Keratinocyte (primary cell): ENCODE measurements at regions not wholly inside any gene's neighbourhood (a gene's known extent, or its start where the extent isn't known, plus 50 kb on each side); places are given as distances from the start of the nearest gene placed in this dataset.

Source experiments
- DNase-seq: peaks from one replicate; pipeline ENCODE4 v3.0.0-alpha.2; 2011; ENCODE audit warnings: low read depth, missing footprints, low spot score
- FAIRE-seq: peaks from 2 replicates; lab custom pipeline; 2011; peaks lifted over from hg19 to GRCh38; lab: Jason Lieb, UNC
- H2AFZ ChIP-seq: 2 replicates; pipeline ENCODE4 v1.6.0; 2012; ENCODE audit warnings: low read length, control low read depth, inconsistent platforms; ENCODE audit not compliant: control insufficient read depth
- H3K27ac ChIP-seq: 2 replicates; pipeline ENCODE4 v1.5.1; 2011; ENCODE audit warnings: low read length; ENCODE audit not compliant: control insufficient read depth, insufficient read depth
- H3K27me3 ChIP-seq: 3 replicates; pipeline ENCODE4 v1.6.0; 2011; ENCODE audit warnings: low read length; ENCODE audit not compliant: control insufficient read depth, insufficient read depth; ENCODE audit errors: extremely low read depth
- H3K36me3 ChIP-seq, 2 experiments: 2 replicates in 1 of 2; 3 replicates in 1 of 2; pipeline ENCODE4 v1.5.1; 2011; ENCODE audit warnings: low read length in 2 of 2, mild to moderate bottlenecking in 1 of 2; ENCODE audit not compliant: control insufficient read depth in 2 of 2, insufficient read depth in 2 of 2; ENCODE audit errors: extremely low read depth in 1 of 2
- H3K4me1 ChIP-seq: 3 replicates; pipeline ENCODE4 v1.5.1; 2011; ENCODE audit warnings: low read length; ENCODE audit not compliant: control insufficient read depth, insufficient read depth; ENCODE audit errors: extremely low read depth
- H3K4me2 ChIP-seq: 3 replicates; pipeline ENCODE4 v1.6.0; 2011; ENCODE audit warnings: low read depth, low read length; ENCODE audit not compliant: control insufficient read depth, insufficient read depth; ENCODE audit errors: extremely low read depth
- H3K4me3 ChIP-seq, 3 experiments: fragments of 200-600 bp in 1 of 3; sonication (generic) in 1 of 3; 2 replicates in 2 of 3; 3 replicates in 1 of 3; pipeline ENCODE4 v1.5.1; 2011 to 2016; ENCODE audit warnings: low read length in 3 of 3, mild to moderate bottlenecking in 3 of 3, control low read depth in 2 of 3, inconsistent platforms in 1 of 3, low read depth in 1 of 3, mixed read lengths in 1 of 3, mixed run types in 1 of 3, moderate library complexity in 1 of 3; ENCODE audit not compliant: control insufficient read depth in 2 of 3, insufficient read depth in 2 of 3; ENCODE audit errors: extremely low read depth in 1 of 3
- H3K79me2 ChIP-seq: 2 replicates; pipeline ENCODE4 v1.6.0; 2012; ENCODE audit warnings: low read length; ENCODE audit not compliant: control insufficient read depth, insufficient read depth
- H3K9ac ChIP-seq: 3 replicates; pipeline ENCODE4 v1.6.0; 2011; ENCODE audit warnings: low read length; ENCODE audit not compliant: control insufficient read depth, insufficient read depth; ENCODE audit errors: extremely low read depth
- H3K9me1 ChIP-seq: 3 replicates; pipeline ENCODE4 v1.6.0; 2011; ENCODE audit warnings: low read length; ENCODE audit not compliant: control insufficient read depth, insufficient read depth; ENCODE audit errors: extremely low read depth
- H3K9me3 ChIP-seq: 2 replicates; pipeline ENCODE4 v1.5.1; 2012; ENCODE audit warnings: low read depth, low read length; ENCODE audit not compliant: control insufficient read depth
- H4K20me1 ChIP-seq: 3 replicates; pipeline ENCODE4 v1.6.0; 2011; ENCODE audit warnings: low read length; ENCODE audit not compliant: control insufficient read depth, insufficient read depth; ENCODE audit errors: extremely low read depth
- EZH2 ChIP-seq: IDR thresholded peaks from one replicate; pipeline ENCODE4 v1.6.1; 2012; ENCODE audit warnings: inconsistent platforms, mild to moderate bottlenecking, low read length, moderate library complexity
- dilution Hi-C: fragments of 300-500 bp; cut with MboI; formaldehyde crosslinking; loops from one replicate; pipeline ENCODE4 v1.7.0; 2020; ENCODE audit warnings: low sequenced_read_pairs; ENCODE audit not compliant: extremely low pct_ligation_motif_present
- TF ChIP-seq, protein P1 (sequence below), 3 experiments: IDR thresholded peaks in 1 of 3; conservative IDR thresholded peaks in 1 of 3; optimal IDR thresholded peaks in 1 of 3; 2 replicates in 2 of 3; 3 replicates in 1 of 3; pipeline versions ENCODE3 to v1.5.1; 2011; ENCODE audit warnings: low read length in 3 of 3, mild to moderate bottlenecking in 3 of 3, moderate library complexity in 2 of 3, control low read depth in 1 of 3, inconsistent platforms in 1 of 3; ENCODE audit not compliant: insufficient read depth in 2 of 3; ENCODE audit errors: extremely low read depth in 1 of 3

DNA sequence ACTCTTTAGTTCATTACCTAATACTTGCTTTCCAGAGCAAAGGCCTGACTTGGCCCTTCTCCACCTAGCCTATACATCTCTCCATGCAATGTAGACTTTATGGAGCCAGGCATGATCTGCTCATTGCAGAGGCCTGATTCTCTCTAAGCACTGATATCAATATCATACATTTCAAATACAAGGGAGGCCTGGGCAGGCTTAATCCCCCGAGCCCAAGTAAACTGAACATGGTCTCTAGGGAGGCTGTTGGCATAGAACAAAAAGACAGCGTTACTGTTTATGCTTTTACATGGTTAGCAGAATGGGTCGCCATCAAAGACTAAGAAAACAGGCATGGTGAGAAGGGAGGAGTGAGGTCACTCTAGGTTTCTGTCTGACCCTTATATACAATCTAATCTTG lies 695.1 kb downstream of the ZEB2 start:
- TF ChIP-seq, protein P1, sequence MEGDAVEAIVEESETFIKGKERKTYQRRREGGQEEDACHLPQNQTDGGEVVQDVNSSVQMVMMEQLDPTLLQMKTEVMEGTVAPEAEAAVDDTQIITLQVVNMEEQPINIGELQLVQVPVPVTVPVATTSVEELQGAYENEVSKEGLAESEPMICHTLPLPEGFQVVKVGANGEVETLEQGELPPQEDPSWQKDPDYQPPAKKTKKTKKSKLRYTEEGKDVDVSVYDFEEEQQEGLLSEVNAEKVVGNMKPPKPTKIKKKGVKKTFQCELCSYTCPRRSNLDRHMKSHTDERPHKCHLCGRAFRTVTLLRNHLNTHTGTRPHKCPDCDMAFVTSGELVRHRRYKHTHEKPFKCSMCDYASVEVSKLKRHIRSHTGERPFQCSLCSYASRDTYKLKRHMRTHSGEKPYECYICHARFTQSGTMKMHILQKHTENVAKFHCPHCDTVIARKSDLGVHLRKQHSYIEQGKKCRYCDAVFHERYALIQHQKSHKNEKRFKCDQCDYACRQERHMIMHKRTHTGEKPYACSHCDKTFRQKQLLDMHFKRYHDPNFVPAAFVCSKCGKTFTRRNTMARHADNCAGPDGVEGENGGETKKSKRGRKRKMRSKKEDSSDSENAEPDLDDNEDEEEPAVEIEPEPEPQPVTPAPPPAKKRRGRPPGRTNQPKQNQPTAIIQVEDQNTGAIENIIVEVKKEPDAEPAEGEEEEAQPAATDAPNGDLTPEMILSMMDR (optimal IDR thresholded peaks at IDR 0.05 in 1 of 3, IDR thresholded peaks at IDR 0.05 in 1 of 3, conservative IDR thresholded peaks at IDR 0.05 in 1 of 3; ENCODE audit: extremely low read depth in 1 of 3, insufficient read depth in 2 of 3, low read length in 3 of 3), result no peak
- no peak for TF ChIP-seq EZH2
- H3K9ac ChIP-seq, result no peak overlapping the region
- no peak for FAIRE-seq
- DNase-seq, result no peak
- H3K36me3 ChIP-seq, result no peaks in the 10 kb centered on the region
- no peak overlapping the region for H2AFZ ChIP-seq
- H4K20me1 ChIP-seq, result no peaks in the 10 kb centered on the region
- no peak overlapping the region for H3K4me2 ChIP-seq
- no peaks in the 10 kb centered on the region for H3K9me3 ChIP-seq
- H3K4me1 ChIP-seq, result no peaks in the 10 kb centered on the region
- dilution Hi-C loops, result no loop called here
- H3K9me1 ChIP-seq, result no peaks in the 10 kb centered on the region
- no peaks in the 10 kb centered on the region for H3K79me2 ChIP-seq
- no peak overlapping the region for H3K27ac ChIP-seq
- H3K27me3 ChIP-seq, result no peaks in the 10 kb centered on the region
- H3K4me3 ChIP-seq, result no peak overlapping the region

GRCh38 chr2:143823876-143824275 lies 694.7 kb downstream of the ARHGAP15 start:
- dilution Hi-C loops, result no loop called here
- no peak for FAIRE-seq
- no peak for TF ChIP-seq EZH2
- TF ChIP-seq, protein P1 (optimal IDR thresholded peaks at IDR 0.05 in 1 of 3, IDR thresholded peaks at IDR 0.05 in 1 of 3, conservative IDR thresholded peaks at IDR 0.05 in 1 of 3; ENCODE audit: extremely low read depth in 1 of 3, insufficient read depth in 2 of 3, low read length in 3 of 3), result no peak

More at GRCh38 chr2:143823876-143824275, 694.7 kb downstream of the ARHGAP15 start:
- H3K4me2 ChIP-seq, result no peak overlapping the region
- no peaks in the 10 kb centered on the region for H3K27me3 ChIP-seq
- H4K20me1 ChIP-seq, result no peaks in the 10 kb centered on the region
- H3K4me1 ChIP-seq, result no peaks in the 10 kb centered on the region
- no peaks in the 10 kb centered on the region for H3K9me1 ChIP-seq
- H2AFZ ChIP-seq, result no peak overlapping the region
- no peak for DNase-seq
- no peak overlapping the region for H3K9ac ChIP-seq
- no peak overlapping the region for H3K4me3 ChIP-seq
- no peaks in the 10 kb centered on the region for H3K79me2 ChIP-seq
- H3K27ac ChIP-seq, result no peak overlapping the region
- H3K9me3 ChIP-seq, result no peaks in the 10 kb centered on the region
- no peaks in the 10 kb centered on the region for H3K36me3 ChIP-seq
